GM08714 (cell line): ENCODE measurements at regions not wholly inside any gene's neighbourhood (a gene's known extent, or its start where the extent isn't known, plus 50 kb on each side); places are given as distances from the start of the nearest gene placed in this dataset.

Experiments used
- H3K4me3 ChIP-seq: fragments of 200-500 bp; sonication (Bioruptor generic); 2 replicates; pipeline ENCODE4 v1.5.1; 2014; ENCODE audit warnings: mild to moderate bottlenecking, low read length, inconsistent platforms
- ZNF274 ChIP-seq: IDR thresholded peaks from 2 replicates; pipeline ENCODE4 v1.6.1; 2012; ENCODE audit warnings: mild to moderate bottlenecking, low read depth, low read length

DNA sequence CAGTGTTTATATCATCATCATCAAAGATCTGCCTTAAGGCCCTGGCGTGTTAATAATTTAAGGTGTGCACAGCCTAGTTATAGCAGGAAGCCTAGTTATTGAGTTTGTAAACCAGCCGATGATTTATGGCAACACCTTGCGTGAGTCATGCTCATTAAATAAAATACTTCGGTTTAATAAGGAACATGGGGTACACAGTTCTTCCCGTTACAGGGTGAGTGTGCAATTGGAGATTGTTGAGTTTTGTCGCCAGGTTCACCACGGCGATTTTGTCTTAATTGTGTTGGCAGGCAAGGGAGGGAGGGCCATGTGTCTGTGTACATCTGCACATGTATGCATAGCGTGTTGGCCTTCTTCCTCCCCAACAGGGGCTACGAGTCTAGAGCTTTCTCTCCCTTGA, 104.0 kb downstream of the TFAP2A start:
- no peak overlapping the region for H3K4me3 ChIP-seq
- TF ChIP-seq ZNF274: no peak

DNA sequence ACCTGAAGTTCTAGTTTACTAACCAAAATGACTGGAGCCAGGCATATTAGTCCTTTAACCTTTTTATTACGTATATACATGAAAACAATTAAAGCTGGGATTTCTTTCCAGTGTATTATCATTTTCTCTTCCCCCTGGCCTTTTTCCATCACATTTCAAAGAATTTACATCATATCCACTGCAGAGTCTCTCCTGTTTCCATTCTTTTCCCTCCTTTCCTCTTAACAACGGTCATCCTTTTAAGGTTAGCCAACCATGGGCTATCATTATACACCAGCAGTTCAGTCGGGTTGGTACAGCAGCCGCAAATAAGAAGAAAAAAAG, 104.6 kb downstream of the TFAP2A start:
- TF ChIP-seq ZNF274: no peak
- H3K4me3 ChIP-seq: no peak overlapping the region

DNA sequence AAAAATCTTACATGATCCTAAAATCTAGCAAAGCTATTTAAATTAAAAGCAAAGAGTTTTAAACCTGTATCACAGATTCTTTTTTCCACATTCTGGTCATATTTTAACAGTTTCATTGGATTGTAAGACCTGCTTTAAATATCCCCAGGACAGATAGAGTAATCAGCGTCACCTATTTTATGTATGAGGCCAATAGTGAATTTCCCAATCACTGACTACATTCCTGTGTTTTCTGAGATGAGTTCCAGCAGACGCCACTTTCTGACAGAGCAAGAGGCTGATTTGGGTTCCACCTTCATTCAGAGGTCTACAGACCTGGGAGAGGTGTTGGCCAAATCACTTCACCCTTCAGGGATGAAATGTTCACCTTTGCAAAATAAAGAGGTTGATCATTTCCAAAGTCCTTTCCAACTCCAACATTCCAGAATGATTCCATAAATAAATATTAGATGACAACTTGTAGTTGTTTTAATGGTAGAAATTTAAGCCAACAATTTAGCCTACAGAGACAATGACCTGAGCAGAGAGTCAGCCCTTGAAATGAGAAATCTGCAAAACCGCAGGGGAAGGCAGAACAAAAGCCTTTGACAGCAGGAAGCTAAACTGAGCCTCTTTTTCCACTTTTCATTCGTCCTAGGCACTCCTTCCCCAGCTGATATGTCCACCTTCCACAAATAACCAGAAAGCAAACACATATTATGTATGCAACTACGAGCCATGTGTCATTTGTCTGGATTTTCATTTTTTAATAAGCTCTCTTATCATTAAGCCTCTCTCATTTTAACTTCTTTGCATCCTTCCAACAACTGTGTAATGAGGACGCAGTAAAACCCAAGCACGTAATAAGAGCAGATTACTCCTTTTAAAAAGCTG, 105.2 kb downstream of the TFAP2A start:
- no peak for TF ChIP-seq ZNF274
- H3K4me3 ChIP-seq: no peak overlapping the region

DNA sequence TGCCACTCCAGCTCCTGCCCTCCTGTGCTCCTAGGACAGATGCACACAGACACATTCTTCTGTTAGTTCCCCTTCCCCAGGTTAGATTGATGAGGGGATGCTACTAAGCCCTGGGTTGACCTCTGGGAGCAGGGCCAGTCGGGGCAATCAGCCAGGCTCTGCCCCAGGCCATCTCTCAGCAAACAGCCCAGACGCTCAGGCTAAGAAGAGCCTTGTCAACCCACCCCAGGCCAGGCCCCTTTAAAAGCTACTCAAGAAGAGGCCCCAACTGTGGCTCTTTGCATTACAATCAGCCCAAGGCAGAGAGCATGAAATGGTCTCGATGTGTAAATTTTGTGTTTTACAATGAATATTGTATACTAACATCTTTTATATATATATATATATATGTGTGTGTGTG, 107.4 kb downstream of the TFAP2A start:
- H3K4me3 ChIP-seq: no peak overlapping the region
- no peak for TF ChIP-seq ZNF274

DNA sequence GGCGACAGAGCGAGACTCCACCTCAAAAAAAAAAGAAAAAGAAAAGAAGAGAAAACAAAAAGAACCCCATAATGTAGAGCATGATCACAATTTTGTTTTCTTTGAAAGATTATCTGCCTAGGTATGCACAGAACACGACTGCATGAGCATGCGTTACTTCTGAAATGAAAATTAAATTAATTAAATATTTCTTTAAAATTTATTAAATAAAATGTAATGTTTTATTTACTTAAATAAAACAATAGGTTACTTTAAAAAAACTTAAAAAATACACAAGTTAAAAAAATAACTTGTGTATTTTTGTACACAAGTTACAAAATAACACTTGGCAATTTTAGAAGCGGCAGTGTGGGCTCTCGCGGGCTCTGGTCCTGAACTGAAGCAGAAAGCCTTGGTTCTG, 107.8 kb downstream of the TFAP2A start:
- no peak overlapping the region for H3K4me3 ChIP-seq
- TF ChIP-seq ZNF274: no peak

DNA sequence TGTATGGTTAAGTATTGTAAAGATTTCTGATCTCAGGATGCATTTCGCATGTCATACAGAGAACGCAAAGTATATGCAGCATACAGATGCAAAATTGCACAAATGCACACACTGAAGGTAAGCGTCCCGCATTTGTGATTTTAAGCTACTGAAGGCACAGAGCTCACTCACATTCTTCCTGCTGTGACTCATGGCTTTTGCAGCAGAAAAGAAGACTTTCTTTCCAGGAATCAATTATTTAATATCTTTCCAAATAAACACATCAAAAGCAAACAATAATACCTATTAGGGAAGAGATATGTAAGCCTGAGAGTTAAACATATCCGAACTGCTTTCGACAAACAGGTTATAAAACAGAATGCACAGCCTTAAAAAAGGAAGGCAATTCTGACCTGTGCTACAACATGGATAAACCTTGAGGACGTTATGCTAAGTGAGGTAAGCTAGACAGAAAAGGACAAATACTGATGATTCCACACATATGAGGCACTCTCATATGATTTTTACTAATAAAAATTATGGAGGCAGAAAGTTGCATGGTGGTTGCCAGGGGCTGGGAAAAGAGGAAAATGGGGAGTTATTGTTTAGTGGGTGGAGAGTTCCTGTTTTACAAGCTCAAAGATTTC, 109.0 kb downstream of the TFAP2A start:
- no peak for TF ChIP-seq ZNF274
- H3K4me3 ChIP-seq: no peak overlapping the region

DNA sequence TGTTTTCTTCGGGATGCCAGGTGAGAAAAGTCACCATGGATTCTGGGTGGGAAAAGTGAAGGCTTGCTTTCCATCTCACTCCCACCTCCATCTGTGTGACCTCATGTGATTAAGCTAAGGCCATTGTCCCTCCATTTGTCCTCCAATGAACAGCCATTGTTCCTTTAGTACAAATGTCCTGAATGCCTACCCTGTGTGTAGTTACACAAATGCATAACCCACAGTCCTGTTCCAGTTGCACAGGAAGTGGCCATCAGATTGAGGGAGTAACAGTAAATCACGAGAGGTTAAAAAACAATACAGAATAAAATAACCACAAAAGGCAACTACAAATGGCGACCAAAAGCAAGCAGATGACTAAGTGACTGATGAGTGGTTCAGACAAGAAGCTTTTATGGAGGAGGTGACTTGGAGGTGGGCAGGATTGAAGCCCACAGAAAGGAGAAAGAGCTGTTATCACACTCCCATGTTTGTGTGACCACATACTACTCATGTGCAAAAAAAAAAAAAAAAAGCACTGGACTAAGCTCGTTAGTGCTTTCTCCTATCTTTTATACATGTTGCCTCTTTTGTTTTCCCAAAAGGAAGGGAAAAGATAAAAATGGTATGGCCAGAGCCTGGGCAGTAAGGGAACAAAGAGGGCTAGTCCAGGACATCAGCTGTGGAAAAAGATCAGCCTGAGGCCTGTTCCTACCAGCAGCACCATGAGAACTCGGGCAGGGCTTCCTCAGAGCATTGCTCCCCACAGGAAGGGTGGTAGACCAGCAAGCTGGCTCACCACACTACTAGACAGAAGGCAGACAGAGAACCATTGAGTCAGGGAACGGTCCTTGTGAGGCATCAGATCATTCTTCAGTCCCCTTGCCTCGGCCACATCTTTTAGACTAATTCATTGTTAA, 111.0 kb downstream of the TFAP2A start:
- TF ChIP-seq ZNF274: no peak
- no peak overlapping the region for H3K4me3 ChIP-seq

DNA sequence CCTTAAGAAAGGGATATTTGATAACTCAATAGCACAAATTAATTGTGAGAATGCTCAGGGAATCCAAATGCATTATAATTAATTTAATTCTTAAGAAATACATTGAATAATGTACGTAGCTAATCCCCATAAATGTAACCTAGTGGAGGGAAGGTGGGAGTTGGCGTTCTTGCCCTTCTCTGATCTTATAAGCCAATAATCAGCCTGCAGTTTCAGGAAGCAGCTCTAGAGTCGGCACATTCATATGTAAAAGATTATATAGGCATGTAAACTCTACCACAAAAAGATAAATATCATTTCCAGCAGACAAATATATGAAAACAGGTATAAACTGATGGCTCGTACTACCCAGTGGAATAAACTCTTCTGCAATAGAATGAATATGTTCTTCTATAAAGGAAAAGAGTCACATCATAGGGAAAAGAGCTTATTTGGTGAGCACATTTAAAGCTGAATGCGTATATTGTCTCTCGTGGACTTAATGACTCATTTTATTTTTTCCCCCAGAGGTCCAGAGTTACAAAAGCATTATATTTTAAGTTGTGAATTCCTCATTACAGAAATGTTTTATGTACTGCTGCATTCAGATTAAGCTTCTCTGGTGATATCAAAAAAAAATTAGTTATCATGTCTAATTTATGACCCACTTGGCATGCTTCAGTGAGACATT, 112.2 kb downstream of the TFAP2A start:
- no peak for TF ChIP-seq ZNF274
- H3K4me3 ChIP-seq: no peak overlapping the region

DNA sequence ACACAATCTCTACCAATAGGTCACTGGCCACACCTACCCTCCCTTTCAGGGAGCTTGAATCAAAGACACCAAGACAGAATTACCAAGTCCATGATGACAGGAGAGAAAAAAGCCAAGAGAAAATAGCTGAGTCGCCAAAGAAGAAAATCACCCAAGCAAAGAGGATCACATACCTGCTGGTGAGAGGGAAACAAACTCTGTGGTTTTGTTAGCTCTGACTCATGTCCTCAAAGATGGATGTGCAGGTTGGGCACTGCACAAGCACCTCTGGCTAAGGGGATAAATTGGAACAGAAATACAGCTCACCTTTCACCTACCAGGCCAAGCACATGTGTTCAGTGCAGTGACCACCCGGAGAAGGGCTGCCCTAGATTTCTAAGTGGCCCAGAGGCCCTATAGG, 114.8 kb downstream of the TFAP2A start:
- H3K4me3 ChIP-seq: no peak overlapping the region
- TF ChIP-seq ZNF274: no peak

DNA sequence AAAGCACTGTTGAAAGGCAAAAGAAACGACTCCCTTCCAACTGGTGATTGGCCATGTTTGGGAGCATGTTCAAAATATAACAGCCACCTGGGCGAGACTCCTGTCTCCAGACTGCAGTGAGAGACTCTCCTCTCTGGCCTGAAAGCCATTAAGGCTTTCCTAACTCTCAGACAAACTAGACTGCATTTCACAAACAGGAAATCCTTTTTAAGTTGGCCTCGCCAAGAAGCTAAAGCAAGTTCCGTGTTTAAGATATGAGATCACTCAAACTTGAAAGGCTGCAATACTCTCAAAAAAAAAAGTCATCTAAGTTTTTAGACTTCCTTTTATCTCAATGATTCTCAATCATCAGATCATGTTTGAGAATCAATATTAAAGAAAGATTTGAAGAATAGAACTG, 117.0 kb downstream of the TFAP2A start:
- no peak for TF ChIP-seq ZNF274
- no peak overlapping the region for H3K4me3 ChIP-seq

DNA sequence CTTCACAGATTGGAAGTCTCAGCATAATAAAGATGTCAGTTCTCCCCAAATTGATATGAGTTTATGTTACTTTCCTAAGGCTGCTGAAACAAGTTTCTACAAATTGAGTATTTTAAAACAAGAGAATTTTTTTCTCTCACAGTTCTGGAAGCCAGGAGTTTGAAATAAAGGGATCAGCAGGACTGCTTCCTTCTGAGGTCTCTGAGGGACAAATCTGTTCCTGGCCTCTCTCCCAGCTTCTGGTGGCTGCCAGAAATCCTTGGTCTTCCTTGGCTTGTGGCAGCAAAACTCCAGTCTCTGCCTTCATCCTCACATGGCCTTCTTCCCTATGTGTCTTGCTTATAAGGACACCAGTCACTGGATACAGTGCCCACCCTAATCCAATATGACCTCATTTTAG, 136.1 kb downstream of the TFAP2A start:
- no peak overlapping the region for H3K4me3 ChIP-seq
- TF ChIP-seq ZNF274: no peak

DNA sequence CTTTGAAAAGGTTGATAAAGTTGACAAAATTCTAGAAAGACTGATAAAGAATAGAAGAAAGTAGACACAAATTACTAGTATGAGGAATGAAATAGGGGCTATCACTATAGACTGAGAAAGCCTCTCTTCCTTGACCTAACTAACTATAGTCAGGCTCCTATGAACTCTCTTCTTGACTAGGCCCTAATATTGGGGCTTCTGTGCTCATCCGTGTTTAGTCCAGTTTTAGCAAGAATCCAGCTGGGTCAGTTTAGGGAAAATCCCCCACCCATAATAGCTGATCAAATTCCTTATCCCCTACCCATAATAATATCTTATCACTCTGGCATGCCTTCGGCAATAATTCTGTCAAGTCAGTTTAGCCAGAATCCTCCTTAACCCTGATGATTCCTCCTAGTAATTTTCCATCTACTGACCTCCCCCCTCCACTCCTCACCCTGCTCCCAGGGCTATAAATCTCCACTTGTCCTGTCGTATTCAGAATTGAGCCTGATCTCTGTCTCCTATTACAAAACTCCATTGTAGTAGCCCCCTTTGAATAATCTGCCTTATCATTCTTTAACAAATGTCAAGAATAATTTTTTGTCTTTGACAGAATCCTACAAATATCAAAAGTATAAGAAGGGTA, 138.1 kb downstream of the TFAP2A start:
- no peak overlapping the region for H3K4me3 ChIP-seq
- TF ChIP-seq ZNF274: no peak

DNA sequence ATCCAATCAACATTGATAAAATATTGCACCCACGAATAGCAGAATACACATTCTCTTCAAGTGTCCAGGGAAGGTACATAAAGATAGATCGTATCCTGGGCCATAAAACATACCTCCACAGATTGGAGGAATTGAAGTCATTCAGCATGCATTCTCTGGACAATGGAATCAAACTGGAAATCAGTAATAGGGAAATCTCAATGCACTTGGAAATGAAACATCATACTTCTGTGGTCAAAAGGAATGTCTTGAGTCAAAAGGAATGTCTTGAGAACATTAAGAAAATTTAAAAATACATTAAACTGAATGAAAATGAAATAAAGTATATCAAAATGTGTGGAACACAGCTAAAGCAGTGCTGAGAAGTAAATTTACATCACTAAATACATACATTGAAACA, 138.8 kb downstream of the TFAP2A start:
- H3K4me3 ChIP-seq: no peak overlapping the region
- TF ChIP-seq ZNF274: no peak

DNA sequence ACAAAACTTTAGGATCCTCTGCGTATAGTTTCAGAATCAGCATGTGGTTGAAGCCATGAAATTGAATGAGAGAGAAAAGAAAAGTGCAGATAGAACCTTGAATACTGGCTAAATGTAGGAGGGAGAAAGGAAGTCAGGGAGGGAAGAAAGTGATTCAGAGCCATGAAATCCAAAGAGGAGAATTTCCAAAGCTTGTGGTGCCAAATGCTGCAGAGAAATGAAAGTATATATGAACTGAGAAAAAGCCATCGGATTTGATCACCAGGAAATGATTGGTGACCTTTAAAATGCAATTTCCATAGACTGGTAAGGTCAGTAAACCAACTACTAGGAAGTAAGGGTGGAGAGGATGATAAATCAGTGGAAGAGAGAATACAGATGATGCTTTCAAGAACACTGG, 142.3 kb downstream of the TFAP2A start:
- H3K4me3 ChIP-seq: no peak overlapping the region
- TF ChIP-seq ZNF274: no peak
